Stimulated activated CD4-positive, alpha-beta T cell treated with anti-CD3 and anti-CD28 coated beads, Interleukin-15, amount 100 ng/mL, for 24 hours (primary cell): ENCODE measurements at regions not wholly inside any gene's neighbourhood (a gene's known extent, or its start where the extent isn't known, plus 50 kb on each side); places are given as distances from the start of the nearest gene placed in this dataset.

ENCODE experiments used
- DNase-seq: peaks from one replicate; pipeline ENCODE4 v3.0.0-alpha.2; 2020

GRCh38 chr18:72470391-72470790, 73.8 kb downstream of the CBLN2 start:
- no peak for DNase-seq

GRCh38 chr18:72468021-72468710, 76.0 kb downstream of the CBLN2 start:
- no peak for DNase-seq

GRCh38 chr18:72460210-72460680, 83.9 kb downstream of the CBLN2 start:
- DNase-seq, result no peak

- DNase-seq, result no peak
Measured at GRCh38 chr18:72458271-72458670, 85.9 kb downstream of the CBLN2 start.

GRCh38 chr18:72456802-72457201, 87.3 kb downstream of the CBLN2 start:
- no peak for DNase-seq

GRCh38 chr18:72452328-72452727, 91.8 kb downstream of the CBLN2 start:
- DNase-seq, result no peak

GRCh38 chr18:72444798-72445155, 99.4 kb downstream of the CBLN2 start:
- no peak for DNase-seq

GRCh38 chr18:72444111-72444797, 99.9 kb downstream of the CBLN2 start:
- DNase-seq, result no peak

GRCh38 chr18:72436401-72436800, 107.7 kb downstream of the CBLN2 start:
- no peak for DNase-seq

GRCh38 chr18:72433756-72434155, 110.4 kb downstream of the CBLN2 start:
- no peak for DNase-seq

- DNase-seq, result no peak
Measured at GRCh38 chr18:72427721-72428120, 116.4 kb downstream of the CBLN2 start.

- no peak for DNase-seq
Measured at GRCh38 chr18:72419914-72420313, 124.2 kb downstream of the CBLN2 start.

GRCh38 chr18:72412927-72413326, 131.2 kb downstream of the CBLN2 start:
- no peak for DNase-seq

- DNase-seq, result no peak
Measured at GRCh38 chr18:72411261-72411660, 132.9 kb downstream of the CBLN2 start.

GRCh38 chr18:72410399-72410798, 133.7 kb downstream of the CBLN2 start:
- DNase-seq, result no peak

- DNase-seq, result no peak
Measured at GRCh38 chr18:72409903-72410302, 134.2 kb downstream of the CBLN2 start.

GRCh38 chr18:72407048-72407447, 137.1 kb downstream of the CBLN2 start:
- DNase-seq, result no peak

- no peak for DNase-seq
Measured at GRCh38 chr18:72391951-72392350, 152.2 kb downstream of the CBLN2 start.

GRCh38 chr18:72391427-72391826, 152.7 kb downstream of the CBLN2 start:
- DNase-seq, result no peak

GRCh38 chr18:72378016-72378415, 166.1 kb downstream of the CBLN2 start:
- DNase-seq, result no peak

- DNase-seq, result no peak
Measured at GRCh38 chr18:72376256-72376655, 167.9 kb downstream of the CBLN2 start.

GRCh38 chr18:72375618-72376017, 168.5 kb downstream of the CBLN2 start:
- no peak for DNase-seq

GRCh38 chr18:72372076-72372475, 172.1 kb downstream of the CBLN2 start:
- no peak for DNase-seq

- DNase-seq, result no peak
Measured at GRCh38 chr18:72368308-72368707, 175.8 kb downstream of the CBLN2 start.

- no peak for DNase-seq
Measured at GRCh38 chr18:72360634-72361033, 183.5 kb downstream of the CBLN2 start.
